Muscle layer of duodenum (tissue), 2 donors: ENCODE measurements at regions not wholly inside any gene's neighbourhood (a gene's known extent, or its start where the extent isn't known, plus 50 kb on each side); places are given as distances from the start of the nearest gene placed in this dataset.
"Not testable (repeated sequence)": the region's sequence is repeated elsewhere in the genome, so short reads cannot be mapped to it uniquely, and the experiment has no call there.

Experiments used
- H3K27ac ChIP-seq: one replicate; pipeline ENCODE4 v1.7.0; 2013; ENCODE audit warnings: mild to moderate bottlenecking, low read length
- H3K27me3 ChIP-seq: one replicate; pipeline ENCODE4 v1.7.0; 2013; ENCODE audit warnings: low read depth, mild to moderate bottlenecking, control low read depth, low read length
- H3K36me3 ChIP-seq, 2 donors: one replicate each; pipeline ENCODE4 v1.7.0; 2013; ENCODE audit warnings: low read length in 2 of 2, control low read depth in 1 of 2, mild to moderate bottlenecking in 1 of 2; ENCODE audit not compliant: insufficient read depth in 2 of 2, control insufficient read depth in 1 of 2
- H3K4me1 ChIP-seq, 2 donors: one replicate each; pipeline ENCODE4 v1.7.0; 2013; ENCODE audit warnings: low read length in 2 of 2, mild to moderate bottlenecking in 2 of 2, control low read depth in 1 of 2, moderate library complexity in 1 of 2; ENCODE audit not compliant: insufficient read depth in 2 of 2, control insufficient read depth in 1 of 2
- H3K4me3 ChIP-seq, 2 donors: one replicate each; pipeline ENCODE4 v1.7.0; 2013; ENCODE audit warnings: low read length in 2 of 2, low read depth in 1 of 2, mild to moderate bottlenecking in 1 of 2
- H3K9me3 ChIP-seq, 2 donors: one replicate each; pipeline ENCODE4 v1.7.0; 2013; ENCODE audit warnings: low read length in 2 of 2, control low read depth in 1 of 2, mild to moderate bottlenecking in 1 of 2; ENCODE audit not compliant: control insufficient read depth in 1 of 2
- donor health status: healthy.

DNA sequence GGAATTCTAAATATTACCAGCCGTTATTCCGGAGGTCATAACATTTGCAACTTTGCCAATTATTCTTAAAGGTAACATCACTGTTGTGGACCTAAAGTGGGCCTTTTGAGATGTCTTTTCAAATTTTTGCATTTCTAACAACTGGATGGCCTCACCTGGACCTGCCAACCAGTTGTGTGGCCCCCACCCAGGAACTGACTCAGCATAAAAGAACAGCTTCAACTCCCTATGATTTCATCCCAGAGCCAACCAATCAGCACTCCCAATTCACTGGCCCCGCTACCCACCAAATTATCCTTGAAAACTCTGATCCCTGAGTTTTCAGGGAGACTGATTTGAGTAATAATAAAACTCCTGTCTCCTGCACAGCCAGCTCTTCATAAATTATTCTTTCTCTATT lies 489.7 kb upstream of the LMCD1 start:
- Histone ChIP-seq H3K27ac (no peak overlapping the region), H3K36me3 (no peaks in the 10 kb centered on the region), H3K4me1 (no peaks in the 10 kb centered on the region), H3K4me3 (no peak overlapping the region), H3K9me3 (peaks cover 0 to 4% of the 10 kb centered on the region in 2 donors), H3K27me3 (no peaks in the 10 kb centered on the region)

DNA sequence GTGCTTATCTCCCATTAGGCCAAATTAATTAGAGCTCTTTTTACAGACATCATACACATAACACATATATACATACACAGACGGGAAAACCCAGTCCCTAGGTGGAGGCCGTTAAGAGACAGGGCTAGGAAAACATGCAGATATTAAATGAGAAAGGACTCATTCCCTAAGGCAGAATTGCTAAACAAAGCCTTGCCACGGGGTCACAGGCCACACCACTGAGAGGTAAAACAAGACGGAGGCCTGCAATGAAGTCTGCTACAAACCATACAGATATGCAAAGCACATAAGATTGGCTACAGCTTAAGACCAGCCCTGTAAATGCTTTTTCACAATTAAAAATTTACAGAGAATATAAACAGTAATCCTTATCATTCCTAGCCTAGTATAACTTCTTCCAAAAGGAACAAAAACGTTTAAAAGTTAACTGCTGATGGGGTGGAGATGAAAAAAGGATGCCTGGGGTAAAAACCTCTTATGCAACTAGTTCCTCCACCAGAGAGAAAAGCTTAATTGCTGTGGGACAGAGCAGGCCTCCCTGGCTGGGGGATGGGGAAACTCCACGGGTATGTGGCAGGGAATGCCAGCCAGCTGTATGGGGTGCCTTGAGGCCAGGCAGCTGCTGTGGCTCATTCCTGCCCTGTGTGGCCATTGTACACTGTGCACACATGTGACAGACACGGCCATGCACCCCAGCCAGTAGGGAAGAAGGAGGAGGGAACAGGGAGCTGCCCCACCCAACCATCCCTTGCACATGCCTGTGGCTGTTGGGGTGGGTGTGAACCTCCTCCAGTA lies 481.4 kb upstream of the LMCD1 start:
- H3K4me3 ChIP-seq = no peak overlapping the region
- peaks cover 0 to 10% of the 10 kb centered on the region in 2 donors for H3K9me3 ChIP-seq
- no peaks in the 10 kb centered on the region for H3K4me1 ChIP-seq
- no peaks in the 10 kb centered on the region for H3K36me3 ChIP-seq
- H3K27me3 ChIP-seq = no peaks in the 10 kb centered on the region
- no peak overlapping the region for H3K27ac ChIP-seq

DNA sequence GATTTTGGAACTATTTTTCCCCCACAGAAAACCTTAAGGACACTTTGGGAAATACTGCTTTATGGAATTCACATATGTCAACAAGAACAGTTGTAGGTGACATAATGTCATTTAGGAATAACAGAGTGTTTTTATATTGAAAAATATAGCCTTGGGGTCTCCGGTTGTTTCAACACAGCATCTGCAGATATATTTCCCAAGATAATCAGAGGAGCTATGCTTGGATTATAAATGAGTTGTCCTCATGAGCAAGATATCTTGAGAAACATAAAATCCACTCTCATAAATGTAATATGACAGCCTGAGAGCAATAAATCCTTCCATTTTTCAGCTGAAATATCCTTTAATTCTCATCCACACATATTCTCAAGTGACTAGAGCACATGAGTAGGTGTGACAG lies 473.7 kb upstream of the LMCD1 start:
- no peaks in the 10 kb centered on the region for H3K4me1 ChIP-seq
- H3K27ac ChIP-seq = no peak overlapping the region
- H3K4me3 ChIP-seq = no peak overlapping the region
- H3K36me3 ChIP-seq = no peaks in the 10 kb centered on the region
- no peaks in the 10 kb centered on the region for H3K27me3 ChIP-seq
- no peaks in the 10 kb centered on the region for H3K9me3 ChIP-seq

DNA sequence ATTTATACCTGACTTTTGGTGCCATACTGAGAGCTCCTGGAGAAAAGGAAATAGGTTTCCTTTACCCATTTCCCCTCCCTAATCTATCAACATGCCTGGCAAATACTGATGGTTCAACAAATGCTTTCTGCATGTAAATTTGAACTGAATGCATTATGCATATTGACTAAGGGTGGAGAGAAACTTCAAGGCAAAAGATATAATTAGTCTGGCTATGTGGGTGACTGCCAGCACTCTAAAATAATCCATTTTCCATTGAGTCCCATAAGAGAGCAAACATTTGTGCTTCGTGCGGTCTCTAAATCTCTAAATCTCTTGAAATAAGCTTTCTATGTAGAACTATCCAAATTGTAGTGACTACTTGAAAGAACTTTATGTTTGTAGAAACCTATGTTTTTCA lies 451.3 kb upstream of the LMCD1 start:
- Histone ChIP-seq H3K4me3 (no peak overlapping the region), H3K4me1 (no peaks in the 10 kb centered on the region), H3K36me3 (no peaks in the 10 kb centered on the region), H3K27ac (no peak overlapping the region), H3K9me3 (no peaks in the 10 kb centered on the region), H3K27me3 (no peaks in the 10 kb centered on the region)

DNA sequence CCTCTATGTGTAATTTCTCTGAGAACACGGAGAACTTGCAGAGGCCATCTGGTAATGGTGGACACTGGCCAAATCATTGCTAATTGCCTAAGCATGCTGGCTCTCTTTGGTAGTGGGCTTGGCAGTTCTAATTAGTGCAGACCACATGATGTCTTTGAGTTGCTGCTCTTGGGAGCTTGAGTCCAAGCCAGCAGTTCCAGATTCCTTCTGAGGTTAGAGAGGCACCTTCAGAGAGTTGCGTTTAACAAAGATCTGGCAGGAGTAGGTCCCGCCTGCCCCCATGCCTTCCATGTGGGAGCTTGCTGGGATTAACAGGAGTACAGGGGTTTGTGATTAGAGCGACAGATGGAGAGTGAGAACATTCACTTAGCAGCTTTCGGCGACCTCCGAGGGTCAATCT lies 449.0 kb upstream of the LMCD1 start:
- H3K4me3 ChIP-seq = no peak overlapping the region
- H3K4me1 ChIP-seq = no peaks in the 10 kb centered on the region
- no peaks in the 10 kb centered on the region for H3K27me3 ChIP-seq
- H3K36me3 ChIP-seq = no peaks in the 10 kb centered on the region
- no peak overlapping the region for H3K27ac ChIP-seq
- H3K9me3 ChIP-seq = no peaks in the 10 kb centered on the region

DNA sequence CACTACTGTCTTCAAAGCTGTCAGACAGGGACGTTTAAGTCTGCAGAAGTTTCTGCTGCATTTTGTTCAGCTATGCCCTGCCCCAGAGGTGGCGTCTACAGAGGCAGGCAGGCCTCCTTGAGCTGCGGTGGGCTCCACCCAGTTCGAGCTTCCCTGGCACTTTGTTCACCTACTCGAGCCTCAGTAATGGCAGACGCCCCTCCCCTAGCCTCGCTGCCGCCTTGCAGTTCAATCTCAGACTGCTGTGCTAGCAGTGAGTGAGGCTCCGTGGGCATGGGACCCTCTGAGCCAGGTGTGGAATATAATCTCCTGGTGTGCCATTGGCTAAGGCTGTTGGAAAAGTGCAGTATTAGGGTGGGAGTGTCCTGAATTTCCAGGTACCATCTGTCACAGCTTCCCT lies 433.5 kb upstream of the LMCD1 start:
- not testable (repeated sequence) for H3K4me3 ChIP-seq, H3K27ac ChIP-seq, H3K9me3 ChIP-seq, H3K27me3 ChIP-seq, H3K36me3 ChIP-seq, H3K4me1 ChIP-seq

DNA sequence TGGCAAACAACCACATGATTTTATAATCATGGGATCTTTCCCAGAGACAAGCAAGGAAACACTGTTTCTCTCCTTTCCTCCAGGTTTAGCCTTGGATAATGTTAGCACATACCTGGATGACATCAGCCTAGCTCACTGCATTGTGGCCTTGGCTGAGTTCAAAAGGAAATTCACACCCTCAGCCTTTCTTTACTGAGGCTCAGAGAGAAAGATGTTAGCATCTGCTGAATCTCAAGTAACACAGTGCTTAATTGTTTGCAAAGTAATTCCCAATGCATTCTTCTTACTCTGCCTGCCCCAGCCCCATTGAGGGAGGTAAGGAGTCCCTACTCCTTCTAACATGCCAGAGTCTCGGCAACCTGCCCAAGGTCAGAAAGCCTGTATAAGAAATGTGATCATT lies 432.2 kb upstream of the LMCD1 start:
- H3K4me1 ChIP-seq = no peaks in the 10 kb centered on the region
- no peak overlapping the region for H3K4me3 ChIP-seq
- no peaks in the 10 kb centered on the region for H3K36me3 ChIP-seq
- H3K27ac ChIP-seq = no peak overlapping the region
- H3K27me3 ChIP-seq = no peaks in the 10 kb centered on the region
- H3K9me3 ChIP-seq = peaks cover 0 to 5% of the 10 kb centered on the region in 2 donors

DNA sequence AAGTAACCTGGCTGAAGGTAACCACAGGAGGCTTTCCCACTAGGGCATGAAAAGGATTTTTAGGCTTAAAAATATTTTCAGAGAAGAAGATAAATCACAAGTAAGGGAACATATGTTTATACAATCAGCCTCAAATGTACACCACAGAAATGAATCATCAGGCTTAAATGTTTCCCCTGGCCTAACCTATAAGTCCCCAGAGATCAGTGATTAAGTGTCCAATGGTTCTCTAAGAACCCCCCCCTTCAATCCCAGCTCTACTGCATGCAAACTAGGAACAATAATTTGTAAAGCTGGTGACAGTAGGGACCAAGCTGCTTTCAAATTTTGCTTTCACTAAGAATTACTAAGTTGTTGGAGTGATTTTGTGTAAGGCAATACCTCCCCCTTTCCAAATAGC lies 431.6 kb upstream of the LMCD1 start:
- Histone ChIP-seq H3K27ac (no peak overlapping the region), H3K4me1 (no peaks in the 10 kb centered on the region), H3K4me3 (no peak overlapping the region), H3K9me3 (peaks cover 0 to 5% of the 10 kb centered on the region in 2 donors), H3K36me3 (no peaks in the 10 kb centered on the region), H3K27me3 (no peaks in the 10 kb centered on the region)

DNA sequence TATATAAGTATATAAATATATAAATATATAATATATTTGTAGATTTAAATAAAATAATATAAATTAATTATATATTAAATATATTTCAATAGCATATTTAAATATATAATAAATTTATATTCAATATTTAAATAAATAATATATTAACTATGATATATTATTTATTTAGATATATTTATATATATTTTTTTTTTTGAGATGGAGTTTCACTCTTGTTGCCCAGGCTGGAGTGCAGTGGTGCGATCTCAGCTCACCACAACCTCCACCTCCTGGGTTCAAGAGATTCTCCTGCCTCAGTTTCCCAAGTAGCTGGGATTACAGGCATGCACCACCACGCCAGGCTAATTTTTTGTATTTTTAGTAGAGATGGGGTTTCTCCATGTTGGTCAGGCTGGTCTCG lies 426.9 kb upstream of the LMCD1 start:
- not testable (repeated sequence) for H3K4me1 ChIP-seq, H3K4me3 ChIP-seq, H3K27me3 ChIP-seq, H3K27ac ChIP-seq, H3K36me3 ChIP-seq, H3K9me3 ChIP-seq

DNA sequence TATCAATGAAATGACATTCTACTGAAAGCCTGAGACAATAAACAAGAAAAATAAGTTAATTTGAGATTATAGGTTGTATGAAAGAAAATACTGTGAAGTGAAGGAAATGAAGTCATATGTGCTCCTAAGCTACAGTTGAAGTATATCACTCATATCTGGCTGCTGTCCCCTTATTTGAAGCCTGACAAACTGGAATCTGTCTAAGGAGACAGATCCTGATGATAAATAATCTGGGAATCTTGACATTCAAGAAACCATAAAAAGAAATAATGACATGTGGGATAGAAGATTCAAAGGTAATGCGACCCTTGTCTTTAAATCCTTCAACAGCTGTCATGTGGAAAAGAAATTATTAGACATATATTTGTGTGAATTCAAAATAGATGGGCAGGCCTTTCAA lies 424.5 kb upstream of the LMCD1 start:
- H3K27me3 ChIP-seq = no peaks in the 10 kb centered on the region
- H3K36me3 ChIP-seq = no peaks in the 10 kb centered on the region
- no peaks in the 10 kb centered on the region for H3K9me3 ChIP-seq
- H3K27ac ChIP-seq = no peak overlapping the region
- H3K4me1 ChIP-seq = no peaks in the 10 kb centered on the region
- no peak overlapping the region for H3K4me3 ChIP-seq

DNA sequence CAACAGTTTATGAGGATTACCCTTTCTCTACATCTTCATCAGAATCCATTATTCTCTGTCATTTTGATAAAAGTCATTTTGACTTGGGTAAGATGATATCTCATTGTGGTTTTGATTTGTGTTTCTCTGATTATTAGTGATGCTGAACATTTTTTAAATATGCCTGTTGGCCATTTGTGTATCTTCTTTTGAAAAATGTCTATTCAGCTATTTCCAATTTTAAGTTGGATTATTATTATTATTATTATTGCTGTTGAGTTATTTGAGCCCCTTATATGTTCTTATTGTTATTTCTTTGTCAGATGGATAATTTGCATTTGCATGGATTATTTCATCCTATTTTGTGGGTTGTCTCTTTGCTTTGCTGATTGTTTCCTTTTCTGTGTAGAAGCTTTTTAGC lies 421.2 kb upstream of the LMCD1 start:
- Histone ChIP-seq H3K27ac (no peak overlapping the region), H3K4me3 (no peak overlapping the region), H3K36me3 (no peaks in the 10 kb centered on the region), H3K9me3 (no peaks in the 10 kb centered on the region), H3K27me3 (no peaks in the 10 kb centered on the region), H3K4me1 (no peaks in the 10 kb centered on the region)

DNA sequence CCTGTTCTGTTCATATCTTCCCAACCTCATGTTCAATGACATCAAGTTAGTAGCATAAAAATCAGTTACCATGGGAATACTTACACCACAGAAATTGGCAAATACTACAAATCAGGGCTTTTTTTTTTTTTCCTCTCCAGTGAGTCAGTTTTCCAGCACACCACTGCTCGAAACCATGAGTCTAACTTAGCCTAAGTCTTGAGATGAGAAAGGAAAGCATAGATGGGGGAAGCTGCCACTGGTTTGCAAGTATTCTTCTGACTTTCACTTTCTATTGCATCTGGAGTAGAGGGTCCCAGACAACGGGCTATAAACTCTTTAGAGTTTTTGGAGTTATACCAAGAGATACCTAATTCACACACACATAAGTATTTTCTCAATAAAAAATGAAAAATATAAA lies 416.1 kb upstream of the LMCD1 start:
- Histone ChIP-seq H3K36me3 (no peaks in the 10 kb centered on the region), H3K27ac (no peak overlapping the region), H3K9me3 (no peaks in the 10 kb centered on the region), H3K4me3 (no peak overlapping the region), H3K4me1 (no peaks in the 10 kb centered on the region), H3K27me3 (no peaks in the 10 kb centered on the region)
